ENCODE measurements at regions not wholly inside any gene's neighbourhood (a gene's known extent, or its start where the extent isn't known, plus 50 kb on each side); places are given as distances from the start of the nearest gene placed in this dataset.

DNA sequence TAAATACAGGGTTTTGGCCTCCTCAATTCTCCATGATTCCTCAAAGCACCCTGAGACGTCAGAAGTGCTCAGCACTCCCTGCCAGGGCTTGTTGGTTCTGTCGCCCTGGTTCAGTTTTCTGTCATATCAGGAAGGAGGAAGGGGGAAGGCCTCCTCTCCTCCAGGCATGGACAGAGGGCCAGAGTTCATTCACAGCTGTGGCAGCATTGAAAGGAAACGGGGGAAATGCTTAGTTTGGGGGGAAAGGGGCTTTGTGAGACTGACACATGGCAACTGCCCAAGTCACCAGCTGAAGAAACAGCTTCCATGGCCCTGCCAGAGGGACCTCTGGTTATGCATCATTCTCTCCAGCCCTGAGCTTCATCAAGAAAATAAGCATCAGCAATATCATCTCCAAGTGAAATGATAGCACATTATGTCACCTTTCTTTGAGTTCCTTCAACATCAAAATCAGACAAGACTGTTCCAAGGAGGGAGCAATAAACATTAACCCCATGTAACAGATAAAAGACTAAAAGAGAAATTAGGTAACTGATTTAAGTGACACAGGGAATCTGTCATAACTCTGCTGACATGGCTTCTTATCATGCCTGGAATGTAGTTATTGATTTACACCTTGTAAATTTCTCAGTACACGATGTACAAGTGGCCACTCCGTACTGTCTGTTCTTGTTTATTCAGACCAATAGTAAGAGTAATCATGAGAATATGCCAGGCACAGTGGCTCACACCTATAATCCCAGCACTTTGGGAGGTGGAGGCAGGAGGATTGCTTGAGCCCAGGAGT lies 103.2 kb upstream of the SLC25A33 start (continued):
- TF ChIP-seq, protein P1, sequence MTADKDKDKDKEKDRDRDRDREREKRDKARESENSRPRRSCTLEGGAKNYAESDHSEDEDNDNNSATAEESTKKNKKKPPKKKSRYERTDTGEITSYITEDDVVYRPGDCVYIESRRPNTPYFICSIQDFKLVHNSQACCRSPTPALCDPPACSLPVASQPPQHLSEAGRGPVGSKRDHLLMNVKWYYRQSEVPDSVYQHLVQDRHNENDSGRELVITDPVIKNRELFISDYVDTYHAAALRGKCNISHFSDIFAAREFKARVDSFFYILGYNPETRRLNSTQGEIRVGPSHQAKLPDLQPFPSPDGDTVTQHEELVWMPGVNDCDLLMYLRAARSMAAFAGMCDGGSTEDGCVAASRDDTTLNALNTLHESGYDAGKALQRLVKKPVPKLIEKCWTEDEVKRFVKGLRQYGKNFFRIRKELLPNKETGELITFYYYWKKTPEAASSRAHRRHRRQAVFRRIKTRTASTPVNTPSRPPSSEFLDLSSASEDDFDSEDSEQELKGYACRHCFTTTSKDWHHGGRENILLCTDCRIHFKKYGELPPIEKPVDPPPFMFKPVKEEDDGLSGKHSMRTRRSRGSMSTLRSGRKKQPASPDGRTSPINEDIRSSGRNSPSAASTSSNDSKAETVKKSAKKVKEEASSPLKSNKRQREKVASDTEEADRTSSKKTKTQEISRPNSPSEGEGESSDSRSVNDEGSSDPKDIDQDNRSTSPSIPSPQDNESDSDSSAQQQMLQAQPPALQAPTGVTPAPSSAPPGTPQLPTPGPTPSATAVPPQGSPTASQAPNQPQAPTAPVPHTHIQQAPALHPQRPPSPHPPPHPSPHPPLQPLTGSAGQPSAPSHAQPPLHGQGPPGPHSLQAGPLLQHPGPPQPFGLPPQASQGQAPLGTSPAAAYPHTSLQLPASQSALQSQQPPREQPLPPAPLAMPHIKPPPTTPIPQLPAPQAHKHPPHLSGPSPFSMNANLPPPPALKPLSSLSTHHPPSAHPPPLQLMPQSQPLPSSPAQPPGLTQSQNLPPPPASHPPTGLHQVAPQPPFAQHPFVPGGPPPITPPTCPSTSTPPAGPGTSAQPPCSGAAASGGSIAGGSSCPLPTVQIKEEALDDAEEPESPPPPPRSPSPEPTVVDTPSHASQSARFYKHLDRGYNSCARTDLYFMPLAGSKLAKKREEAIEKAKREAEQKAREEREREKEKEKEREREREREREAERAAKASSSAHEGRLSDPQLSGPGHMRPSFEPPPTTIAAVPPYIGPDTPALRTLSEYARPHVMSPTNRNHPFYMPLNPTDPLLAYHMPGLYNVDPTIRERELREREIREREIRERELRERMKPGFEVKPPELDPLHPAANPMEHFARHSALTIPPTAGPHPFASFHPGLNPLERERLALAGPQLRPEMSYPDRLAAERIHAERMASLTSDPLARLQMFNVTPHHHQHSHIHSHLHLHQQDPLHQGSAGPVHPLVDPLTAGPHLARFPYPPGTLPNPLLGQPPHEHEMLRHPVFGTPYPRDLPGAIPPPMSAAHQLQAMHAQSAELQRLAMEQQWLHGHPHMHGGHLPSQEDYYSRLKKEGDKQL (CRISPR knock-in tag; IDR thresholded peaks at IDR 0.05; ENCODE audit: low read depth): peak; percentile 25; the same call in 1 of the 2 replicates
- peak; percentile 40 for TF ChIP-seq SOX5 (CRISPR knock-in tag; IDR thresholded peaks at IDR 0.05; ENCODE audit: borderline replicate concordance)
- TF ChIP-seq NKX3-1 (CRISPR knock-in tag; IDR thresholded peaks at IDR 0.05): 0 out of 2 replicates have a peak, but pooled peaks have one; percentile 54
- no peak for TF ChIP-seq ZNF839 (CRISPR knock-in tag; IDR thresholded peaks at IDR 0.05; ENCODE audit: borderline replicate concordance)
- TF ChIP-seq POLR2G (IDR thresholded peaks at IDR 0.05; ENCODE audit: low read depth, low read length): 0 out of 2 replicates have a peak, but pooled peaks have one; percentile 4
- no peak for TF ChIP-seq KLF6 (CRISPR knock-in tag; IDR thresholded peaks at IDR 0.05)
- no peak for TF ChIP-seq ZNF570 (CRISPR knock-in tag; IDR thresholded peaks at IDR 0.05; ENCODE audit: borderline replicate concordance)
- TF ChIP-seq RXRB (CRISPR knock-in tag; IDR thresholded peaks at IDR 0.05; ENCODE audit: borderline replicate concordance): peak; percentile 36
- TF ChIP-seq GATAD2A (CRISPR knock-in tag; IDR thresholded peaks at IDR 0.05): peak; percentile 76
- TF ChIP-seq, protein P2, sequence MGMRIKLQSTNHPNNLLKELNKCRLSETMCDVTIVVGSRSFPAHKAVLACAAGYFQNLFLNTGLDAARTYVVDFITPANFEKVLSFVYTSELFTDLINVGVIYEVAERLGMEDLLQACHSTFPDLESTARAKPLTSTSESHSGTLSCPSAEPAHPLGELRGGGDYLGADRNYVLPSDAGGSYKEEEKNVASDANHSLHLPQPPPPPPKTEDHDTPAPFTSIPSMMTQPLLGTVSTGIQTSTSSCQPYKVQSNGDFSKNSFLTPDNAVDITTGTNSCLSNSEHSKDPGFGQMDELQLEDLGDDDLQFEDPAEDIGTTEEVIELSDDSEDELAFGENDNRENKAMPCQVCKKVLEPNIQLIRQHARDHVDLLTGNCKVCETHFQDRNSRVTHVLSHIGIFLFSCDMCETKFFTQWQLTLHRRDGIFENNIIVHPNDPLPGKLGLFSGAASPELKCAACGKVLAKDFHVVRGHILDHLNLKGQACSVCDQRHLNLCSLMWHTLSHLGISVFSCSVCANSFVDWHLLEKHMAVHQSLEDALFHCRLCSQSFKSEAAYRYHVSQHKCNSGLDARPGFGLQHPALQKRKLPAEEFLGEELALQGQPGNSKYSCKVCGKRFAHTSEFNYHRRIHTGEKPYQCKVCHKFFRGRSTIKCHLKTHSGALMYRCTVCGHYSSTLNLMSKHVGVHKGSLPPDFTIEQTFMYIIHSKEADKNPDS (CRISPR knock-in tag; IDR thresholded peaks at IDR 0.05): no peak
- TF ChIP-seq, protein P3, sequence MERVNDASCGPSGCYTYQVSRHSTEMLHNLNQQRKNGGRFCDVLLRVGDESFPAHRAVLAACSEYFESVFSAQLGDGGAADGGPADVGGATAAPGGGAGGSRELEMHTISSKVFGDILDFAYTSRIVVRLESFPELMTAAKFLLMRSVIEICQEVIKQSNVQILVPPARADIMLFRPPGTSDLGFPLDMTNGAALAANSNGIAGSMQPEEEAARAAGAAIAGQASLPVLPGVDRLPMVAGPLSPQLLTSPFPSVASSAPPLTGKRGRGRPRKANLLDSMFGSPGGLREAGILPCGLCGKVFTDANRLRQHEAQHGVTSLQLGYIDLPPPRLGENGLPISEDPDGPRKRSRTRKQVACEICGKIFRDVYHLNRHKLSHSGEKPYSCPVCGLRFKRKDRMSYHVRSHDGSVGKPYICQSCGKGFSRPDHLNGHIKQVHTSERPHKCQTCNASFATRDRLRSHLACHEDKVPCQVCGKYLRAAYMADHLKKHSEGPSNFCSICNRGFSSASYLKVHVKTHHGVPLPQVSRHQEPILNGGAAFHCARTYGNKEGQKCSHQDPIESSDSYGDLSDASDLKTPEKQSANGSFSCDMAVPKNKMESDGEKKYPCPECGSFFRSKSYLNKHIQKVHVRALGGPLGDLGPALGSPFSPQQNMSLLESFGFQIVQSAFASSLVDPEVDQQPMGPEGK (CRISPR knock-in tag; IDR thresholded peaks at IDR 0.05): 0 out of 2 replicates have a peak, but pooled peaks have one; percentile 15
- TF ChIP-seq ZNF335 (CRISPR knock-in tag; IDR thresholded peaks at IDR 0.05): 0 out of 2 replicates have a peak, but pooled peaks have one; percentile 23
- TF ChIP-seq KDM5A (IDR thresholded peaks at IDR 0.05; ENCODE audit: borderline replicate concordance, low read length): no peak
- TF ChIP-seq PAX8 (CRISPR knock-in tag; IDR thresholded peaks at IDR 0.05; ENCODE audit: borderline replicate concordance): no peak
